Fibroblast of skin of scalp (primary cell): ENCODE measurements at regions not wholly inside any gene's neighbourhood (a gene's known extent, or its start where the extent isn't known, plus 50 kb on each side); places are given as distances from the start of the nearest gene placed in this dataset.

Experiments used
- DNase-seq: peaks from one replicate; pipeline ENCODE4 v3.0.0-alpha.2; 2013

- no peak for DNase-seq
Observed at GRCh38 chr7:26612742-26613141, 251.6 kb downstream of the SKAP2 start.

GRCh38 chr7:26614503-26614902 is 249.9 kb downstream of the SKAP2 start:
- no peak for DNase-seq

GRCh38 chr7:26616235-26616634 is 248.2 kb downstream of the SKAP2 start:
- no peak for DNase-seq

GRCh38 chr7:26617066-26617465 is 247.3 kb downstream of the SKAP2 start:
- no peak for DNase-seq
